Breast epithelium (tissue), 4 donors: ENCODE measurements at regions not wholly inside any gene's neighbourhood (a gene's known extent, or its start where the extent isn't known, plus 50 kb on each side); places are given as distances from the start of the nearest gene placed in this dataset.

Source experiments
- DNase-seq, 2 donors: peaks; one replicate each; pipeline ENCODE4 v3.0.0-alpha.2; 2019; ENCODE audit warnings: low spot score in 2 of 2
- H3K27ac ChIP-seq, 2 donors: fragments of 200-600 bp; sonication (generic) in 1 of 2; one replicate each; pipeline ENCODE4 v1.5.1; 2016 to 2019; ENCODE audit warnings: mild to moderate bottlenecking in 1 of 2
- H3K27me3 ChIP-seq, 2 donors: fragments of 200-600 bp; sonication (generic) in 1 of 2; one replicate each; pipeline versions ENCODE4 v1.5.1 to v1.6.0; 2017 to 2019; ENCODE audit warnings: control low read depth in 1 of 2, mild to moderate bottlenecking in 1 of 2
- H3K36me3 ChIP-seq: fragments of 200-600 bp; one replicate; pipeline ENCODE4 v1.5.1; 2019
- H3K4me1 ChIP-seq, 2 donors: fragments of 200-600 bp; sonication (generic); one replicate each; pipeline ENCODE4 v1.5.1; 2016 to 2019; ENCODE audit warnings: control low read depth in 1 of 2
- H3K4me3 ChIP-seq, 3 donors: fragments of 200-600 bp; sonication (generic); 1 replicate in 2 of 3; 2 replicates in 1 of 3; pipeline ENCODE4 v1.5.1; 2016 to 2019; ENCODE audit warnings: mild to moderate bottlenecking in 3 of 3, moderate library complexity in 2 of 3
- H3K9me3 ChIP-seq, 2 donors: fragments of 200-600 bp; sonication (generic) in 1 of 2; one replicate each; pipeline ENCODE4 v1.5.1; 2016 to 2019; ENCODE audit warnings: control low read depth in 1 of 2
- CTCF ChIP-seq, 3 donors: fragments of 450-650 bp; IDR thresholded peaks; one replicate each; pipeline ENCODE4 v1.5.1; 2016 to 2017; ENCODE audit warnings: antibody characterized with exemption in 3 of 3, mild to moderate bottlenecking in 3 of 3, moderate library complexity in 3 of 3
- POLR2A ChIP-seq: fragments of 450-650 bp; IDR thresholded peaks from one replicate; pipeline ENCODE4 v1.6.1; 2016; ENCODE audit warnings: antibody characterized with exemption, mild to moderate bottlenecking, moderate library complexity
- POLR2AphosphoS5 ChIP-seq, 3 donors: sonication (generic); formaldehyde crosslinking; IDR thresholded peaks; one replicate each; pipeline ENCODE4 v1.6.1; 2017; ENCODE audit warnings: antibody characterized with exemption in 3 of 3
- intact Hi-C: fragments of 100-400 bp; cut with DNase I; formaldehyde crosslinking; loops from one replicate; pipeline ENCODE4 v1.15.1; 2023; ENCODE audit warnings: low total_unique reads

- DNase-seq = no peak
- intact Hi-C loops = no loop called here
Measured at GRCh38 chr3:32056559-32057290, 49.7 kb upstream of the GPD1L start.

More at GRCh38 chr3:32056559-32057290, 49.7 kb upstream of the GPD1L start:
- H3K4me3 ChIP-seq = no peak overlapping the region
- no peaks in the 10 kb centered on the region for H3K36me3 ChIP-seq
- H3K27ac ChIP-seq = no peak overlapping the region
- no peaks in the 10 kb centered on the region for H3K27me3 ChIP-seq
- H3K4me1 ChIP-seq = no peaks in the 10 kb centered on the region
- TF ChIP-seq CTCF (IDR thresholded peaks at IDR 0.05) (no peak), POLR2A (no peak), POLR2AphosphoS5 (IDR thresholded peaks at IDR 0.05) (no peak)
- no peaks in the 10 kb centered on the region for H3K9me3 ChIP-seq
